HepG2 (cell line): ENCODE measurements at regions not wholly inside any gene's neighbourhood (a gene's known extent, or its start where the extent isn't known, plus 50 kb on each side); places are given as distances from the start of the nearest gene placed in this dataset.

Source experiments
- ATAC-seq: fragments of 200-7000 bp; cut with Tn5 transposase; 3 replicates; pipeline ENCODE4 v1.9.1; 2020; ENCODE audit warnings: mild to moderate bottlenecking, moderate library complexity
- BruUV-seq: library from RNA; stranded (reverse); fragments of 400-500 nt; replicated peaks from 2 replicates; lab custom pipeline; 2021; lab: Mats Ljungman, UMichigan
- CTCF ChIA-PET: fragments of 300-600 bp; formaldehyde crosslinking; extraction: SDS; loops from one replicate; lab custom pipeline; 2021; ENCODE audit warnings: low total read pairs, inconsistent platforms, low intra/inter-chr PET ratio; lab: Yijun Ruan, JAX
- POLR2A ChIA-PET: fragments of 350-600 bp; sonication (Branson Sonifier 250); formaldehyde crosslinking; loops from one replicate; lab custom pipeline; 2020; ENCODE audit warnings: antibody characterized with exemption, inconsistent platforms; lab: Yijun Ruan, JAX
- DNase-seq: peaks from one replicate; pipeline ENCODE4 v3.0.0-alpha.2; 2015; ENCODE audit warnings: low spot score
- FAIRE-seq: peaks from 3 replicates; lab custom pipeline; 2011; peaks lifted over from hg19 to GRCh38; lab: Jason Lieb, UNC
- H2AFZ ChIP-seq: one replicate; pipeline ENCODE4 v1.6.1; 2011; ENCODE audit warnings: low read length, inconsistent platforms
- H3K27ac ChIP-seq: fragments of 300-600 bp; 3 replicates; pipeline ENCODE4 v1.8.0; 2011; ENCODE audit warnings: mixed run types, mild to moderate bottlenecking, mixed read lengths, low read length, inconsistent platforms; ENCODE audit not compliant: insufficient read depth; ENCODE audit errors: extremely low read length
- H3K27me3 ChIP-seq, 2 experiments: fragments of 200-600 bp in 1 of 2; 2 replicates in 1 of 2; 3 replicates in 1 of 2; pipeline versions ENCODE4 v1.6.0 to v1.8.0; 2011; ENCODE audit warnings: low read length in 2 of 2, mild to moderate bottlenecking in 2 of 2, moderate library complexity in 2 of 2, inconsistent platforms in 1 of 2; ENCODE audit not compliant: insufficient read depth in 2 of 2, control insufficient read depth in 1 of 2
- H3K36me3 ChIP-seq, 2 experiments: fragments of 200-600 bp in 1 of 2; replicated peaks in 1 of 2; 2 replicates in 1 of 2; 3 replicates in 1 of 2; pipeline versions ENCODE4 v1.5.1 to v1.8.0; 2011; ENCODE audit warnings: low read length in 2 of 2, inconsistent platforms in 1 of 2; ENCODE audit not compliant: insufficient read depth in 2 of 2, control insufficient read depth in 1 of 2
- H3K4me1 ChIP-seq: 2 replicates; pipeline ENCODE4 v1.5.1; 2012; ENCODE audit warnings: low read length, inconsistent platforms; ENCODE audit not compliant: insufficient read depth
- H3K4me2 ChIP-seq: 2 replicates; pipeline ENCODE4 v1.6.0; 2011; ENCODE audit warnings: low read depth, low read length, inconsistent platforms
- H3K4me3 ChIP-seq, 3 experiments: fragments of 200-600 bp in 1 of 3; sonication (generic), shearing (Covaris generic) in 1 of 3; replicated peaks in 1 of 3; 2 replicates each; pipeline ENCODE4 v1.5.1; 2011 to 2016; ENCODE audit warnings: low read length in 3 of 3, inconsistent platforms in 2 of 3, low read depth in 2 of 3, mild to moderate bottlenecking in 2 of 3, control low read depth in 1 of 3, mixed read lengths in 1 of 3; ENCODE audit not compliant: insufficient read depth in 1 of 3
- H3K79me2 ChIP-seq: one replicate; pipeline ENCODE4 v1.6.1; 2011; ENCODE audit warnings: low read length, inconsistent platforms; ENCODE audit not compliant: insufficient read depth
- H3K9ac ChIP-seq: 2 replicates; pipeline ENCODE4 v1.6.0; 2011; ENCODE audit warnings: mild to moderate bottlenecking, low read depth, low read length, inconsistent platforms; ENCODE audit not compliant: insufficient read depth
- H3K9me3 ChIP-seq: 2 replicates; pipeline ENCODE4 v1.5.1; 2012; ENCODE audit warnings: mild to moderate bottlenecking, low read length
- H4K20me1 ChIP-seq: 2 replicates; pipeline ENCODE4 v1.6.0; 2011; ENCODE audit warnings: inconsistent platforms, mild to moderate bottlenecking, low read length, moderate library complexity; ENCODE audit not compliant: insufficient read depth
- BRCA1 ChIP-seq: sonication (generic); formaldehyde crosslinking; IDR thresholded peaks from 2 replicates; pipeline ENCODE4 v1.4.0; 2020; ENCODE audit warnings: missing genetic modification reagents
- CTCF ChIP-seq: sonication (generic); formaldehyde crosslinking; IDR thresholded peaks from 2 replicates; pipeline ENCODE4 v1.5.0; 2020; ENCODE audit warnings: mild to moderate bottlenecking, missing genetic modification reagents, moderate library complexity
- HMG20B ChIP-seq: conservative IDR thresholded peaks from 2 replicates; pipeline ENCODE4 v1.6.1; 2016; ENCODE audit warnings: missing genetic modification reagents, missing compliant biosample characterization
- HOXA3 ChIP-seq: sonication (generic); formaldehyde crosslinking; IDR thresholded peaks from 2 replicates; pipeline ENCODE4 v1.5.0; 2020; ENCODE audit warnings: missing genetic modification reagents
- IRF1 ChIP-seq: sonication (generic); formaldehyde crosslinking; IDR thresholded peaks from 2 replicates; pipeline ENCODE4 v1.4.0; 2020; ENCODE audit warnings: low read depth, mild to moderate bottlenecking, missing genetic modification reagents
- NCOA5 ChIP-seq: sonication (generic); formaldehyde crosslinking; IDR thresholded peaks from 2 replicates; pipeline ENCODE4 v1.4.0; 2020; ENCODE audit warnings: missing genetic modification reagents
- PCBP1 ChIP-seq: fragments of 200-400 bp; formaldehyde crosslinking; IDR thresholded peaks from 2 replicates; pipeline ENCODE4 v1.6.1; 2017; ENCODE audit warnings: mild to moderate bottlenecking, low read depth, low read length, borderline replicate concordance
- RAD51 ChIP-seq: fragments of 450-650 bp; IDR thresholded peaks from 2 replicates; pipeline ENCODE4 v1.6.1; 2016; ENCODE audit warnings: borderline replicate concordance
- SNAI1 ChIP-seq: sonication (generic); formaldehyde crosslinking; IDR thresholded peaks from 2 replicates; pipeline ENCODE4 v1.5.0; 2020; ENCODE audit warnings: mild to moderate bottlenecking, missing genetic modification reagents, borderline replicate concordance
- SP5 ChIP-seq: IDR thresholded peaks from 2 replicates; pipeline ENCODE4 v1.6.1; 2016; ENCODE audit warnings: low read depth, borderline replicate concordance
- STAT5B ChIP-seq: sonication (generic); formaldehyde crosslinking; IDR thresholded peaks from 2 replicates; pipeline ENCODE4 v1.4.0; 2020; ENCODE audit warnings: missing genetic modification reagents
- YEATS4 ChIP-seq: sonication (generic); formaldehyde crosslinking; IDR thresholded peaks from 2 replicates; pipeline ENCODE4 v1.4.0; 2020; ENCODE audit warnings: missing genetic modification reagents, borderline replicate concordance
- YY1 ChIP-seq: IDR thresholded peaks from 2 replicates; pipeline ENCODE4 v1.6.1; 2011; ENCODE audit warnings: low read length, low read depth, moderate library complexity, mild to moderate bottlenecking; ENCODE audit not compliant: insufficient read depth, insufficient replicate concordance
- ZBTB34 ChIP-seq: sonication (generic); formaldehyde crosslinking; IDR thresholded peaks from 2 replicates; pipeline ENCODE4 v1.8.0; 2022; ENCODE audit warnings: mild to moderate bottlenecking, missing genetic modification reagents
- ZFP90 ChIP-seq: sonication (generic); formaldehyde crosslinking; IDR thresholded peaks from 2 replicates; pipeline ENCODE4 v1.8.0; 2022; ENCODE audit warnings: missing genetic modification reagents, mild to moderate bottlenecking, inconsistent platforms, borderline replicate concordance
- ZNF225 ChIP-seq: sonication (generic); formaldehyde crosslinking; IDR thresholded peaks from 2 replicates; pipeline ENCODE4 v1.4.0; 2020; ENCODE audit warnings: mild to moderate bottlenecking, missing genetic modification reagents
- ZNF7 ChIP-seq: IDR thresholded peaks from 2 replicates; pipeline ENCODE4 v1.6.1; 2016; ENCODE audit warnings: missing biosample characterization, missing genetic modification reagents
- ZNF703 ChIP-seq: sonication (generic); formaldehyde crosslinking; IDR thresholded peaks from 2 replicates; pipeline ENCODE4 v1.5.1; 2020; ENCODE audit warnings: missing genetic modification reagents, mild to moderate bottlenecking, moderate library complexity, borderline replicate concordance
- ZNF761 ChIP-seq: sonication (generic); formaldehyde crosslinking; conservative IDR thresholded peaks from 2 replicates; pipeline ENCODE4 v1.4.0; 2020; ENCODE audit warnings: mild to moderate bottlenecking, missing genetic modification reagents
- WGBS: methylation state at CpG from one replicate; pipeline ENCODE4 v1.1.6; 2017; ENCODE audit warnings: low lambda C conversion rate; 5-methylcytosine and 5-hydroxymethylcytosine counted together
- in situ Hi-C: cut with HindIII; loops from 2 replicates; pipeline ENCODE4 v1.10.0; 2017; ENCODE audit warnings: low pct_unique_long_range_greater_than_20kb; ENCODE audit not compliant: extremely low pct_ligation_motif_present
- intact Hi-C: fragments of 100-400 bp; cut with micrococcal nuclease; formaldehyde crosslinking; loops from one replicate; pipeline ENCODE4 v1.10.0; 2022; ENCODE audit not compliant: unreplicated experiment

- 0 out of 2 replicates have a peak, but pooled peaks have one; percentile 18 for TF ChIP-seq CTCF (CRISPR knock-in tag)
- TF ChIP-seq YY1, result peak; percentile 32
- TF ChIP-seq HOXA3 (CRISPR knock-in tag), result 0 out of 2 replicates have a peak, but pooled peaks have one; percentile 20
These were observed 89.3 kb downstream of the ZIC4 start (continued) for GRCh38 chr3:147317080-147317479.

GRCh38 chr3:147313513-147313912, 92.8 kb downstream of the ZIC4 start:
- in situ Hi-C loops, result no loop called here
- Histone ChIP-seq H3K4me1 (no peaks in the 10 kb centered on the region), H3K4me2 (no peak overlapping the region), H3K9ac (no peak overlapping the region), H3K79me2 (no peaks in the 10 kb centered on the region), H3K9me3 (no peaks in the 10 kb centered on the region), H3K27ac (no peak overlapping the region), H4K20me1 (no peaks in the 10 kb centered on the region), H3K27me3 (no peaks in the 10 kb centered on the region), H3K36me3 (no peaks in the 10 kb centered on the region), H3K4me3 (no peak overlapping the region), H2AFZ (no peak overlapping the region)
- ATAC-seq (no peak), FAIRE-seq (no peak), DNase-seq (no peak)
- CTCF ChIA-PET, result no interaction called here
- 0% methylated on average over 1 of the region's 1 CpG for WGBS
- no peak for TF ChIP-seq NCOA5 (CRISPR knock-in tag)
- TF ChIP-seq ZNF225, result no peak
- TF ChIP-seq SP5 (CRISPR knock-in tag), result no peak
- TF ChIP-seq BRCA1 (CRISPR knock-in tag), result no peak
- TF ChIP-seq ZFP90 (CRISPR knock-in tag), result no peak
- TF ChIP-seq YEATS4 (CRISPR knock-in tag), result no peak
- no peak for TF ChIP-seq RAD51
- TF ChIP-seq HMG20B (CRISPR knock-in tag), result no peak
- no peak for TF ChIP-seq SNAI1
- TF ChIP-seq PCBP1, result no peak
- no peak for TF ChIP-seq IRF1 (CRISPR knock-in tag)
- no peak for TF ChIP-seq ZNF761
- no peak for TF ChIP-seq ZNF7 (CRISPR knock-in tag)
- no peak for TF ChIP-seq ZNF703 (CRISPR knock-in tag)
- TF ChIP-seq STAT5B (CRISPR knock-in tag), result no peak
- no peak for TF ChIP-seq ZBTB34 (CRISPR knock-in tag)
- BruUV-seq, result no TSS peak
- POLR2A ChIA-PET, result no interaction called here
- intact Hi-C loops, result no loop called here
